Stimulated activated CD4-positive, alpha-beta T cell treated with anti-CD3 and anti-CD28 coated beads, Interleukin-12 subunit alpha, Interleukin-12 subunit beta, amount 100 ng/mL, for 24 hours (primary cell): ENCODE measurements at regions not wholly inside any gene's neighbourhood (a gene's known extent, or its start where the extent isn't known, plus 50 kb on each side); places are given as distances from the start of the nearest gene placed in this dataset.

Experiments used
- DNase-seq, 2 experiments: peaks; one replicate each; pipeline ENCODE4 v3.0.0-alpha.2; 2020; ENCODE audit warnings: low read depth in 2 of 2

- no peak for DNase-seq
These were observed 50.8 kb upstream of the KLHL13 start for GRCh38 chrX:118167361-118167760.

GRCh38 chrX:118171356-118171755 is 54.7 kb upstream of the KLHL13 start:
- no peak for DNase-seq

- no peak for DNase-seq
These were observed 58.0 kb upstream of the KLHL13 start for GRCh38 chrX:118174516-118175098.

GRCh38 chrX:118177708-118178107 is 61.1 kb upstream of the KLHL13 start:
- no peak for DNase-seq

GRCh38 chrX:118178450-118178849 is 61.8 kb upstream of the KLHL13 start:
- DNase-seq = no peak

GRCh38 chrX:118179161-118179560 is 62.6 kb upstream of the KLHL13 start:
- DNase-seq = no peak

GRCh38 chrX:118179718-118180117 is 63.1 kb upstream of the KLHL13 start:
- DNase-seq = no peak

- no peak for DNase-seq
These were observed 64.4 kb upstream of the KLHL13 start for GRCh38 chrX:118181030-118181429.

- no peak for DNase-seq
These were observed 65.4 kb upstream of the KLHL13 start for GRCh38 chrX:118182025-118182424.

GRCh38 chrX:118182681-118183080 is 66.1 kb upstream of the KLHL13 start:
- no peak for DNase-seq

- DNase-seq = no peak
These were observed 67.0 kb upstream of the KLHL13 start for GRCh38 chrX:118183606-118184005.

- DNase-seq = no peak
These were observed 70.5 kb upstream of the KLHL13 start for GRCh38 chrX:118187100-118187499.

- DNase-seq = no peak
These were observed 72.4 kb upstream of the KLHL13 start for GRCh38 chrX:118189000-118189399.

GRCh38 chrX:118189628-118190027 is 73.0 kb upstream of the KLHL13 start:
- no peak for DNase-seq

- DNase-seq = no peak
These were observed 81.1 kb upstream of the KLHL13 start for GRCh38 chrX:118197730-118198129.

GRCh38 chrX:118198577-118198976 is 82.0 kb upstream of the KLHL13 start:
- no peak for DNase-seq

GRCh38 chrX:118199997-118200396 is 83.4 kb upstream of the KLHL13 start:
- DNase-seq = no peak

- no peak for DNase-seq
These were observed 89.1 kb upstream of the KLHL13 start for GRCh38 chrX:118205421-118206395.

GRCh38 chrX:118207831-118208453 is 91.3 kb upstream of the KLHL13 start:
- no peak for DNase-seq

- DNase-seq = no peak
These were observed 91.9 kb upstream of the KLHL13 start for GRCh38 chrX:118208481-118208880.

- DNase-seq = no peak
These were observed 95.5 kb upstream of the KLHL13 start for GRCh38 chrX:118211891-118212816.

GRCh38 chrX:118212817-118213183 is 96.2 kb upstream of the KLHL13 start:
- DNase-seq = no peak
